NCI-H1105 treated with DMSO at 0.1 percent for 48 hours (cell line): ENCODE measurements at regions not wholly inside any gene's neighbourhood (a gene's known extent, or its start where the extent isn't known, plus 50 kb on each side); places are given as distances from the start of the nearest gene placed in this dataset.

ENCODE experiments used
- DNase-seq: peaks from one replicate; lab custom pipeline; 2025; lab: John Stamatoyannopoulos, UW

DNA sequence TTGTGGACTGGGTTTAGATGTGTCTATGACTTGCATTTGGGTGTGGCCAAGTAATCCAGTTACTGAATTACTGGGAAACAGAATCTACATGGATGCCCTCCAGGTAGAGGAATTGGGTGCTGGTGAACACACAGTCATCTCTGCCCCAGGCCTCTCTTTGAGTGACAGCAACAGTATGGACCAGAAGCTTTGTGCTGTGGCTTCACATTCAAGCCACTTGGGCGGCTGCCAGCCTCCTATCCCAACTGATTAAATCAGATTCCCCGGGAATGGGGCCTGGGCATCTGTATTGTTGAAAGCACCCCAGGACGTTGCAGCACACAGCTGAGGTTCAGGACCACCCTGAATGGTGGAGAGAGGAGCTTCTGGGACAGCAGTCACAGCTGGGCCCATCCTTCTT, 144.6 kb downstream of the DHX35 start:
- no peak for DNase-seq

DNA sequence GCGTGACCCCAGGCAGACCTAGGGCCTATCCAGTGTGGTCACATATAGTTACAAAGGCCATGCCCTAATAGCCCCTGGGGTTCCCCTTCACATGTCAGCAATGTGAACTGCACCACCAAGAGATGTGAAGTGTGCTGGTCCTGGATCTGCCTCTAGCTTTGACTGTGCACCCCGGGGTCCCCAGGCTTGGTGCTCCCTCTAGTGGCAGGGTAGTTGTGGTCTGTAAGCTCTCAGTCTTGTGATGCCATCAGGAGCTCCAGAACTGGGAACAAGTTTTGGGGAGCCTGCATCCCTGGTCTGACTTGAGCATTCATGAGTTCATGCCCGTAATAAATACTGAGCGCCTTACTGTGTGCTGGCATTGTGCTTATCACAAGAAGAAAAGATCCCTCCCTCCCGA, 143.4 kb downstream of the DHX35 start:
- no peak for DNase-seq

DNA sequence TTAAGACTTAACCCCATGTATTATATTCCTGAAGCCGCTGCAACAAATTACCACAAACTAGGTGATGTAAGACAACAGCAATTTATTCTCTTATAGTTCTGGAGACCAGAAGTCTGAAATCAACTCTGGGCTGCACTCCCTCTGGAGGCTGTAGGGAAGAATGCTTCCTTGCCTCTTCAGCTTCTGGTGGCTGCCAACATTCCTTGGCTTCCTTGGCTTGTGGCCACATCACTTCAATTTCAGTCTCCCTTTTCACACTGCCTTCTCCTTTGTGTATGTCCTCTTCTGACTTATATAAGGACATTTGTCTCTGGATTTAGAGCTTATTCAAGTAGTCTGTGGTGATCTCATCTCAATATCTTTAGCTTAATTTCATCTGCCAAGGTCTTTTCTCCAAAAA, 141.6 kb downstream of the DHX35 start:
- DNase-seq, result no peak

DNA sequence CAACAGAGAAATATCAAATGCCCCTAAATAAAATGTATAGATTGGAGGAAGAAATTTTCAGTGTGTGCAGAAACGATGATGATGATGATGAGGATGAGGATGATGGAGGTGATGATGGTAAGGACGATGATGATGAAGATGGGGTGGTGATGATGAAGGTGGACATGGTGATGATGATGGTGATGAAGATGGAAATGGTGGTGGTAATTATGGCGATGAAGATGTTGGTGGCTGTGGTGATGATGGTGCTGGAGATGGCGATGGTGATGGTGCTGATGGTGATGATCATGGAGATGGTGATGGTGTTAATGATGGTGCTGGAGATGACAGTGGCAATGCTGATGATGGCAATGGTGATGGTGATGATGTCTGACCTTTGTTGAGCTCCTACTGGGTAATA, 141.2 kb downstream of the DHX35 start:
- no peak for DNase-seq

DNA sequence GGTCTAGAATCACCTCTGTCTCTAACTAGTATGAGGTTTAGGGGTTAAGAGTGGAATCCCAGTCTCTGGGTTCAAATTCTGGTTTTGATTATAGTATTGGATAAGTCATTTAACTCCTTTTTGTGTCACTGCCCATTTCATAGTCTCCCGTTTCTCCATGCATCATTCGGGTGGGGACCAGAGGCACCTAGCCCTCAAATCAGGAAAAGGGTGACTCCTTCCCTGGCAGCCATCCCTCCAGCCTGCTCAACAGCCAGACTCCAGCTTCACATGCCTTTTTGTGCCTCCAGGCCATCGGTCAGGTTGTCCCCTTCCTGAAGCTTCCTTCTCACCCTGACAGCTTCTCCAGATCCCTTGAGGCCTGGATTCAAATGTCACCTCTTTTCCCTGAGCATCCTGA, 139.8 kb downstream of the DHX35 start:
- DNase-seq, result no peak

DNA sequence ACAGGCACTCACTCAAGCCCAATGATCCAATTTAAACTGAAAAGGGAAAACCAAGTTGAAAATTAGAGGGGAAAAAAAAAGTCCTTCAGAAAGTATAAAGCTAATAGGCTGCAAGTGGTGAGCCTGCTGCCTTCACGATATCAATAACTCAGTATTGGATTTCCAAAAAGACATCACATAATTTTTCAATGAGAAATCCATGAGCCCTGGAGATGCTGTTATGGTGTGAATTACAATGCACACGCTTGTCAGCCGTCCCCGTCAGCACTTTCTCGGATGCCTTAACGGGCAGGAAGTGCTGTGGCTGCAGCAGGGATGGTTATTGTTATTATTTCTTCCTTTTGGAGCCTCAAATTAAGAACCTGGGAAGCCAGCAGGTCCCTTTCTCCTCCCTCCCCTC, 138.5 kb downstream of the DHX35 start:
- no peak for DNase-seq

DNA sequence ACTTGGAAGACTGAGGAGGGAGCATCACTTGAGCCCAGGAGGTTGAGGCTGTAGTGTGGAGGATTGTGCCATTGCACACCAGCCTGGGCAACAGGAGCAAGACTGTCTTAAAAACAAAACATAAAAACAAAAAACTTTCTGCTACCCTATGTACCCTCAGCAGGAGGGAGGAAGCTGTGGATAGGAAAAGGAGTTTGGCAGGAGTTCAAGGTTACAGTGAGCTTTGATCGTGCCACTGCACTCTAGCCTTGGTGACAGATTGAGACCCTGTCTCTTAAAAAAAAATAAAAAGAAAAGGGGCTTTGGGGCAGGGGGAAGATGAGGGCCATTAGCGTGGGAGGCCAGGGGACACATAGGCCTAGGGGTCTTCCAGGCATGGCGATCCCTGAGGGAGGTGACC, 135.7 kb downstream of the DHX35 start:
- no peak for DNase-seq

DNA sequence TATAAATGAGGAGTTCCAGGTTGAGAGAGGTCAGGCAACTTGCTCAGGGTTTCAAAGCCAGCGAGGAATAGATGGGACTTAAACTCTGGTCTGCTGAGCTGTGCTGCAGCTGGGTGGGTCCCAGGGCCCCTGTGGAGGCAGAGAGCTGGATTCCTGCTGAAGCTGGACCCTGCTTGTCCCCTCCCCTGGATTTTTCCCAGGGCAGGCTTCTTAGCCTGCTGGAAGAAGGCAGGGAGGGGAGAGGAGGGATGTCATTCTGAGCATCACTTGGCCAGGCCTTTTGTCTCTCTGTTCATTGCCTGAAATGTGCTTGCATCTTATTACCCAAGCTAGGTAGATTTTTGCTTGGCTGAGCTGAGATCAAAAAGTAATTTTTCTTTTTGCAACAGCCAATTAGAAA, 133.7 kb downstream of the DHX35 start:
- DNase-seq, result no peak

DNA sequence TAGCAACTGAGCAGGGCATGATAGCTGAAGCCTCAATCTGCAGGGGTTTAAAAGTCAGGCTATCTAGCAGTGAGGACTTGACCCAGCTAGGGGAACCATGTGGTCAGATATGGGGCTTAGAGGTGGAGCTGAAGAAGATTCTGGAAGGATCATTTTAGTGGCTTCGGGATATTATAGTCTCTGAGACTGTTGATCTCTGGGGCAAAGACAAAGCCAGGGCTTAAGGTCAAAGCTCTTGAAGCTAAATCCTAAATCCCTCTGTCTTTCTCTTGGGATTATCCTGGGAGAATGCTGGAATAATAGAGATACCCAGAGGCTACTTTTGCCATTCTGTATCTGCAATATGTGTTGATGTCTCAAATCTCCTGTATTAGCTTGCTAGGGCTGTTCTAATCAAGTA, 132.2 kb downstream of the DHX35 start:
- no peak for DNase-seq

DNA sequence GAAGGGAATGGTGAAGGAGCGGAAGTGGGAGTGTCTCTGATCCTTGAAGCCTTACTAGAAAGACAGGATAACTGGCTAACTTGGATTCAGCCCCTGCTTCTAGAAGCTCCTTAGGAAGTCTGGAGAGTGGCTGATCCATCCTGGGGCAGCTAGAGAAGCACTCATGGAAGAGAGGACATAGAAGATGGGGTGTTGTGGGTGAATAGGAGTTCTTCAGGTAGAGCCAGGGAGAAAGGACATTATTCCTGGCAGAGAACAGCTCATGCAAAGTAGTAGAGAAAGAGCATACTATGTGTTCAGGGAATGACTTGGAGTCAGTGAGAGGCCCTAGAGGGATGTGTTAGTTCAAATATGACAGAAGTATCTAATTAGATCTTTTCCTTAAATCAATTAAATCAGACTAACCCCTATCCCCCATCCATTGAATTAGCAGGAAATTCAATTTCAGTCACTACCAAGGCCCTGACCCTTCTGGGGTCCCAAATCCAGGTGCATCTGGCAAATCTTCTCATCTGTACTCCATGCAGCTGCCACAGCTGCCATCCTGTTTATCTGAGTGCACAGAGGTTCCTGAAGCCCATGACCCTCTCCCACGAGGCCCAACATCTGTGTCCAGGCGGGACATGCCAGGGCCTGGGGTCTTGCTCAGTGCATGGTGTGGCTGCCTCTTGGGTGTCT, 130.7 kb downstream of the DHX35 start:
- DNase-seq, result no peak

DNA sequence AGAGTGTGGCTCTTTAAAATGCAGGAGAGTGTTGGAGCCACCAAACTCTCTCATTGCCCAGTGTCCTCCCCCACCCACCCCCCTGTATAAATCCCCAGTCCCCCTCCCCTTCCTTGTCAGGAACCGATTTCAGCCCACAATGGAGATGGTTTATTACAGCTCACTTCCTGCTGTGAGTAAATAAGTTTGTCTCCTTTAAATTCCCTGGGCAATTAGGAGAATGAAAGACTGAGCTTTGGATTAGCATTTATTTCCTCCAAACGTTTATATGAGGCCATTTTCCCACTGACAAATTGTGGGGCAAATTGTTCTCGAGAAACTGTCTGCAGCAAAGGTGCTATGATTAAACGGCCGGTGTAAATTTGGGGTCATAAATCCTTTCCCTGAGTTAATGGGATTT, 128.8 kb downstream of the DHX35 start:
- no peak for DNase-seq

DNA sequence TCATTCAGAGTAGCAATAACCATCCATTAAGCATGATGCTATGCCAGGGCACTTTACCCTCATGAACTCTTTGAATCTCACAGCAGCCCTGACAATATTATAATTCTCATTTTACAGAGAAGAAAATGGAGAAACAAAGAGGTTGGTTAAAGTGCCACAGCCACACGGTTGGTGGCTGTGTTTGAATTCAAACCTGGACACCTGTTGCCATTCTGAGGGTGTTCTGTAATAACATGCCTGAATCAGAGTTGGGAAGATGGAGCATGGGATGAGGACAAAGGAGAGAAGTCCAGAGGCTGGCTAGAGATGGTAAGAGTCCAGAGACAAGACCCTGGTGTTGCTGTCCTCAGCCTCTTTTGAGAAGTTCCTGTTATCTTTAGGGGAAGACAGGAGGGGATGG, 127.7 kb downstream of the DHX35 start:
- DNase-seq, result no peak
